ENCODE measurements at regions not wholly inside any gene's neighbourhood (a gene's known extent, or its start where the extent isn't known, plus 50 kb on each side); places are given as distances from the start of the nearest gene placed in this dataset.
"Not testable (repeated sequence)": the region's sequence is repeated elsewhere in the genome, so short reads cannot be mapped to it uniquely, and the experiment has no call there.

DNA sequence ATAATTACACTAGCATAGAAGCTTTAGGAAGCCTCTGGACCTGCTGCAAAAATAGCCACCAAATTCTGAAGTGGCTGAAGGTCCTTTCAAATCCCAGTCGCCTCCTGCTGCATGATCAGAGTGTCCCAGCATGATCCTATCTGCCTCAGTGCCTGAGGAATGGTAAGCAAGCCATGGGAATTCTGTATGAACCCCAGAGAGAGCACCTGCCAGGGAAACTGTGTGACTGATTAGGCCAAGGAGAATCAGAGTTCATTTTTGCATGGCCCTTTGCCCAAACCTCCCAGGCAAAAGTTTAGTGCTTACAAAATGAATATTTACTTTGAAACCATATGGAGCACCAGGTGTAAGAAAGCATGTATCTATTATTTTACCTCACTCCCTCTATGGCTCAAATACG, 221.4 kb downstream of the ARL4C start:
- DNase-seq (ENCODE audit: low spot score), result no peak

DNA sequence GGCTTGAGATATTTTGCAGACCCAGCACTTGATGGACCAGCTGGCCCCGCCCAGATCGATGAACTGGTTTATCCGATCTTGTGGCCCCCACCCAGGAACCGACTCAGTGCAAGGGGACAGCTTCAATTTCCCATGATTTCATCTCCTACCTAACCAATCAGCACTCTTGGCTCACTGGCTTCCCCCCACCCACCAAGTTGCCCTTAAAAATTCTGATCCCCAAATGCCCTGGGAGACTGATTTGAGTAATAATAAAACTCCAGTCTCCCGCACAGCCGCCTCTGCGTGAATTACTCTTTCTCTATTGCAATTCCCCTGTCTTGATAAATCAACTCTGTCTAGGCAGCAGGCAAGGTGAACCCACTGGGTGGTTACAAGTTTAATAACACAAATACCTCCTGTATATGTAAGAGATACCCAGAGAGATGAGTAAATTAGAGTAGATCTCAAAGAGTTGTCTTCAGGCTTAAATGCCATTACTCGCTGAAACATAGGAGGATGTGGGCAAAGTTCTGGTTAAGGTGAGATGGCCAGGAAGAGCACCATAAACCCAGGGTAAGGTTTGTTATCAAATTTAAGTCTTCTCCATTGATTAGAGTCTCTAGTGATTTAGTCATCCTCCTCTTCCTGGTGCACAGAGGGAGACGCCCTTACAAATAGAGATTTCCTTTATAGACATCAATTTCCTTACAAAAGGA, 222.8 kb downstream of the ARL4C start:
- no peak for DNase-seq (ENCODE audit: low spot score)

DNA sequence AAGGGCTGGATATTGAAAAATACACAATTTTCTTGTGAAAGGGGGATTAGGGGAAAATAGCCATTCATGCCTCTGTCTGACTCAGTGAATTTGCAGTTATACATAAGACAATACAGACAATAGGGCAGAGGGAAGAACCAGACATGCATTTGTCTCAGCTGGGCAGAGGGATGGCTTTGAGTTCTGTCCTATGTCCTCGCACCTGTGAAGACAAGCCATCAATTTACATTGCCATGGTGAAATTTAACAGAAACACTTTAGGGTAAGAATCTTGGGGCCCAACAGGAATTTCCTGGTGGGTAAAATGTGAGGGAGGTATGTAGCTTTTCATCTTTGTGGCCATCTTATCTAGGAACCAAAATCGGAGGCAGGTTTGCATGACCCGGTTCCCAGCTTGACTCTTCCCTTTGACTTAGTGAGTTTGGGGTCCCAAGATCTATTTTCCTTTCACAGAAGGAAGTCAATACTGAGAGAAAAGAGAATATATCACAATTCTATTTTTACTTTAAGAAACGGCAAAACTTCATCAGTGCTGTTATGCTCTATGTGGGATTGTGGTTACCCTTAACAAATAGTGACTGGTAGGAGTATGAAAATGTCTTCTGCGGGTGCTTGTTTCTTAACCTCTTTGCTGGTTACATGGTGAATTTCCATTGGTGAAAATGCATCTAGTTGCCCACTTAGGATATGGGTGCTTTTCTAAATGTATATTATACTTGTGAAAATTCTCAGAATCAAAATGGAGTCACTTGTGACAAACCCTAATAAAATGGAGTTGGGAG, 221.8 kb downstream of the SPP2 start:
- no peak for DNase-seq (ENCODE audit: low spot score)

DNA sequence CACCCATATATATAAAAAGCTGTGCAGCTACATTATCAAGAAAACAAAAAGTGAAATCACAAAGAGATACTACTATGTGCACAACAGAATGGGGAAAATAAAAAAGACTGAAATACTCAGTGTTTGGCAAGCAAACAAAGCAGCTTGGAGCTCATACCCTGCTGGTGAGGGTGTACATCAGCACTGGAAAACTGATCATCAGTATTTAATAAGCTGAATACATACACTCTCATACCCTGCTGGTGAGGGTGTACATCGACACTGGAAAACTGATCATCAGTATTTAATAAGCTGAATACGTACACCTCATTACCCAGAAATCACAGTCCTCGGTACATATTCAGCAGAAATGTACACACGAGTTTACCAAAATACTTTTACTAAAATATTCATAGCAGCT, 220.8 kb downstream of the SPP2 start:
- DNase-seq (ENCODE audit: low spot score), result no peak

DNA sequence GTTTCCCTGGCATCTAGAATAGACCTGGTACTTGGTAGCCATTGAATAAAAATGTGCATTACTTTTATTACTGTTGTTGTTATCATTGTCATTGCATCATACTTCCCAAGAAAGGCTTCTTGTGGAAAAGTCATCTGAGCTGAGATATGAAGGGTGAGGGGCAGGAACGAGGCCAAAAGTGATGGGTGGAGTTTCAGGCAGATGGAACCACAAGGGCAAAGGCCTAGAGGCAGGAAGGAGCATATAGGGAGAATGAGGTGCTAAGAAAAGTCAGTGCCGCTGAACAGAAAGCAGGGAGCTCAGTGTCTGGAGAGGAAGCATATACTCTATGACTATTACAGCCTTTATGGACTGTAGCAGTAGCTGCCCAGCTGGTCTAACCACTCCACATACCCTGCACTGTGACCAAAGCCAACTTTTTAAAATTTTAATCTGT, 219.3 kb downstream of the SPP2 start:
- DNase-seq (ENCODE audit: low spot score), result no peak

DNA sequence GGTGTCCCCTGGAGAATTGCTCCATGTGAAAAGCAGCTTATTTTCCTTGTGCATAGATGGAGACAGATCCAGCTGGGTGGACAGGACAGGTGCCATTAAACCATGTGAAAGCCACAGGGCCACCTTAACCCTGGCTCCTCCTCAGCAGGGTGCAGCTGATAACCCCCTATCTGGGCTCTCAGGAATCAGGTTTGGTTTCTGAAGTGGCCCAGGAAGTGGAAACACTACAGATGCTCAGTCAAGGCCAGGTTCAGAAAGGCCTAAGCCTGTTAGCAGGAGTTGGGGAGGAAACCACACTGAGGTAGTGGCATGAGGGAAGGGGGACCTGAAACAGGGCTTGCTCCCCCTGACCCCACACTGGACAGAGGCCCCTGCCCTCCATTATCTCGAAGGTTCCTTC, 217.0 kb downstream of the SPP2 start:
- DNase-seq (ENCODE audit: low spot score), result no peak

DNA sequence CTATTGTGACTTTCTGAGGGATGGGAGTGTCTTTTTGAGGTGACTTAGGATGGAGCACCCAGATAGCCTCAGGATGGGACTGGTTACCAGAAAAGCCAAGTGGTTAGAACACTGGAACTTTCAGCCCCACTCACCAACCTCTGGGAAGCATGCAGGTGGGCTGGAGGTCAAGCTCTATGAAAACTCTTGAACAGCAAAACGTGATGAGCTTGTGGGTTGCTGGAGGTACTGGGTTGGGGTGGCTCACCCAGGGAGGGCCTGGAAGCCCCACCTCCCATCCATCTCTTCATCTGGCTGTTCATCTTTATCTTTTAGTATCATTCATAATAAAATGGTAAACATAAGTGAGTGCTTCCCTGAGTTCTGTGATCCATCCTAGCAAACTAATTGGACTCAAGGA, 216.4 kb downstream of the SPP2 start:
- DNase-seq (ENCODE audit: low spot score), result no peak

DNA sequence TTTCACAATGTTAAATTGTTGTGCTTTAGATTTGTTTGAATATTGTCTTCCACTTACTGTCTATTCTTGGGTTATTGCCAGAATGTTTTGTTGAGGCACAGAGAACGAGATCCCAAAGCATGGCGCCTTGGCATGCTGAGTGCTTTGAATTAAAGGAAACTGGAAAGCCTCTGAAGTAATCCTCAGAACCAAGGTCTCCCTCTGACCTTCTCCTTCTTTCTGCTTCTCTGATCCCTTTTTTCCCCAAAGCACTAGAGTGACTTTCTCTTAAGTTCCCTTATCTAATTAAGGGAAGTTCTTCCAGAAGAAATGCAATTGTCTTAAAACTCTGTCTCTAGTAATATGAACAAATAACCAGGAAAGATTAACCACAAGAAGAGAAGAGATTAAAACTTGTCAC, 214.7 kb downstream of the SPP2 start:
- DNase-seq (ENCODE audit: low spot score), result no peak

DNA sequence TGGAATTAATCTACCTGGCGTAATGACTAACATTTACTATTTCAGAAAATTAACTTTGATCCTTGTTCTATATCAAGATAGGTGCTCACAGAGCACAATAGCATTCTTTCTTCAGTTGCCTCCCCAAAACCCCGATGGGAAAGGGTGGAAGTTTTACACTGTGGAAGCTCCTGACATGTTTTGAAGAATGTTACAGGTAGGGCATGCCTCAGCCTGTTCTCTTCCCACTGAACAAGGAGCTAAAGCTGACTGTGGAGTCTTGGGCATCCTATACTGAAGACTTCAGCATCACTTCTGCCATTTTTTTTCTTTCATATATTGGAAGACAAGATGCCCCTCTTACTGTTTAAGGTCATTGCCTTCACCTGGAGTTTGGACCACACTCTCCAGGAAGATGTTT, 211.2 kb downstream of the SPP2 start:
- no peak for DNase-seq (ENCODE audit: low spot score)

DNA sequence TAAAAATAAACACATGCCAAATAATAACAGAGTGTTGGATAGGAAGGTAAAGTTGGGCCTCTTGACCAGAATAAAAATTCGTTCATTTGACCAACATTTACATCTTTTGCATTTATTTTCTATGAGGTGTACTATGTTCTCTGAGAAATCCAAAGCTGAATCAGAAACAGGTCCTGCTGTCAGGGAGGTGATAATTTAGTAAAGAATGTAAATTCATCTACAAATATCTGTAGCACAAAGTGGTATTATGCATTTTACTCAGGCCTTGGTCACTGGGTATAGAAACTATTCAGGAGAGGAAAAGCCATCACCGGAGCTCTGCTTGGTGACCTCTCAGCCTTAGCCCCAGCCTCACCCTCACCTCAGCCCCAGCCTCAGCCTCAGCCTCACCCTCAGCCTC, 208.9 kb downstream of the SPP2 start:
- DNase-seq (ENCODE audit: low spot score), result no peak

DNA sequence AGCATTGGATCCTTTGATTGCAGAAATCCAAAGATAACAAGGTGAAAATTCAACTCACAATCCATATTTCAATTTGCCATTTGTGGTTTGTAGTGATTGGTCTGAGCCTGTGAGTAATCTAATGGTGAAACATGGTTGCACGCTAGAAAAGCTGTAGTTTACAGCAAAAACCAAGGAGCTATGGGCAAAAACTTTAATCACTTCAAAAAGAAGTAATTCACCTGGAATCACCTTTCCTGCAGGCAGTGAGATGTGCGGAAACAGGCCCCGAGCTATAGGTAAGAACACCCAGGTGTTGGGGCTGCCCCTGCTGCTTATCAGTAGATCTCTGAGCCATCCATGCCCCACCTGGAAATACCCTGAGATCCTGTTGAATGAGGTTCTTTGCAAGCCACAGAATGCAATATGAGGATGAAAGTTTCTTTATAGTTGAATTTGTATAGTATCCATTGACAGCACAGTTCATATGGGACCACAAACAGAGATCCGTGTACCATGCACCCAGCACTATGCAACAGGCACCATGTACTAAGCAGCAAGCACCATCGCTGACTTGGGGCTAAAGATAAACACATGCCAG, 208.2 kb downstream of the SPP2 start:
- DNase-seq (ENCODE audit: low spot score), result no peak

DNA sequence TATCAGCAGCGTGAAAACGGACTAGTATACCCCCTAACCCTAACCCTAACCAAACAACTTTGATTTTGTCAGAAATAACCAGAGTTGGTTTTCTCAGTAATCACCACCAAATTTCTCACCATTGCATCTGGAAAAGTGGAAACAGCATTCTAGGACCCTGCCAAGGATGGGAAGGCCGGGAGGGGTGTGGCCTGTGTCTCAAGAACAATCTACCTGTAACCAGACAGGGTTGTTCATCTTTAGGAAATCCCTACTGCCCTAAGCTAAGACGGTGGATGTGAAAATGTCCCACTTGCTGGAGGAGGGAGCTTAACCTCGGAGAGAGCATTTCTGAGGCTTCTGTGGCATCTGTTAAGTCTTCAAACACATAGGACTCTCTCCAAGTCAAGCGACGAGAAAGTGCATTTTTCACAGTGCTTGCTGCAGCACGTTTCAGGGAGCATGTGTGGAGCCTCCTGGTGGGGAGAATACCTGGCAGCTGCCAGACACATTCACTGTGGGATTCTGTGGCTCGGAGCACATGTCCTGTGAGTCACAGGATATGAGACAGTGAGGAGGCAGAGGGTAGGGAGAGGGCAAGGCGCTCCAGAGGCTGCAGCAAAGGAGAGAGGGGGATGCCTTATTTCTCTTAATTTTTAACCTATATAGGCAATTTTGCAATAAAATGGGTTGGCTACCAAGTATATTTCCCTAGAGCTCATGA, 207.5 kb downstream of the SPP2 start:
- peak; percentile 1 for DNase-seq (ENCODE audit: low spot score)

DNA sequence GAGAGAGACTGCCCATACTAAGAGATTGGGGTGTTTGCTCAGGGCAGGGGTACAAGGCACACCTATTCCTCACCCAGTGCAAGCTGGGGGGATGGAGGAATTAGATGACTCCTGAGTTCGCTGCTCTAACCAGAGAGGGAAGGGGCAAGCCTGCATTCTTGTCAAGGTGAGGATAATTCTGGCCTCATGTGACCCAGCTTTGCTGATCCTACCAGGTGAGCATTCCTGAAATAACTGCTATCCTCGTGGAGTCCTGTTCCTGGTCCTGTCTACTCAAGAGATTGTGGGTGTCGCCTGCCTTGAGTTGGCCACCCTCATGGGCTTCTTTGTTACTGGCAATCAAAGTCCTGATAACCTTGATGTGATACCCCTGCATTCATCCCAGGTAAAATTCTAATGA, 206.0 kb downstream of the SPP2 start:
- no peak for DNase-seq (ENCODE audit: low spot score)

DNA sequence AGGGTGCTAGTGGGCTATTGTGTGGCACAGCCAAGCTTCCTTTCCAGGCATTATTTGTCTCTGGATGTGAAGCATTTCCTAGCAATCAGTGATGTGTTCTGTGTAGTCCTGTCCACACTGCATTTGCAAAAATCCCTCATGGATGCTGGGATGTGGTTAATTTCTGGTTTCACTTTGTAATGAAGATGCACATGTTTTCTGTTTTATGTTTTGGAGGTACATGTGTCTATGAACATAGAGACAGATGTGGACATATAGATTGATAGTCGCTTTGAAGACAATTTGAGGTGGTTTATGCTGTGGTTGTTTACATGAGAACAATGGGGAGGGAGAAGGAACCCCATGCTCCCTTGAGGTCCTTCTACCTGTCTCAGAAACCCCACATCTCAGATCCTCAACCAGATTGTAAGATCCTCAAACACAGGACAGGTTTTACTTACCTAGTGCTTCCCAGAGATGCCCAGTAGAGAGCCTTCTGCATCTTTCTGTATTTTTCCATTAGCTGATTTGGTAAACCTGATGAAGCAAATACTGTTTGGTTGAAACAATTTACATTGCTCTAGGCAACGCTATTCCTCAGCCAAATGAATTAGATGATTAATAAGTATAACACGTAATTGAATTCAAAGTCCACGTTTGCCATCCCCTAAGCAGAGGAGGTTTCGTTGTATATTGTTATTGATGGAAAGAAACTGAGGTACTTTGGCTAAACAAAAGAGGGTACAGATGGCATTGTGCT, 204.4 kb downstream of the SPP2 start:
- no peak for DNase-seq (ENCODE audit: low spot score)

DNA sequence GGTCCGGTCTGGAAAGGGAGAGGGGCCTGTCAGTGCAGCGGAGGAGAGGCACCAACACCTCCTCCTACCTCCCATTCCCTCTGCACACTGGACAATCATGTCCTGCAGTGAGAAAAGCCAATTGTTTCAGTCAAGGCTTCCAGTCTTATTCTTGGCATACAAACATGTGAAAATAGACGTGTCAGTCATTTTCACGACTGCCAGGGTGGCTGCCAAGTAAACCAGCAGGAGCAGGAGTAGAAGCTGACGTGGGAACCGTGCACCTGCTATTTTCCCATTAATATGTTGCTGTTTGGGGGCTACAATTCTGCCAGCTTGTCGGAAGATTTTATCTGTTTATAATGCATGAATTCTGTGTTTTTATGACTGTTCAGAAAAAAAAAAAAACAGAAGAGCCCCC, 202.3 kb downstream of the SPP2 start:
- no peak for DNase-seq (ENCODE audit: low spot score)

DNA sequence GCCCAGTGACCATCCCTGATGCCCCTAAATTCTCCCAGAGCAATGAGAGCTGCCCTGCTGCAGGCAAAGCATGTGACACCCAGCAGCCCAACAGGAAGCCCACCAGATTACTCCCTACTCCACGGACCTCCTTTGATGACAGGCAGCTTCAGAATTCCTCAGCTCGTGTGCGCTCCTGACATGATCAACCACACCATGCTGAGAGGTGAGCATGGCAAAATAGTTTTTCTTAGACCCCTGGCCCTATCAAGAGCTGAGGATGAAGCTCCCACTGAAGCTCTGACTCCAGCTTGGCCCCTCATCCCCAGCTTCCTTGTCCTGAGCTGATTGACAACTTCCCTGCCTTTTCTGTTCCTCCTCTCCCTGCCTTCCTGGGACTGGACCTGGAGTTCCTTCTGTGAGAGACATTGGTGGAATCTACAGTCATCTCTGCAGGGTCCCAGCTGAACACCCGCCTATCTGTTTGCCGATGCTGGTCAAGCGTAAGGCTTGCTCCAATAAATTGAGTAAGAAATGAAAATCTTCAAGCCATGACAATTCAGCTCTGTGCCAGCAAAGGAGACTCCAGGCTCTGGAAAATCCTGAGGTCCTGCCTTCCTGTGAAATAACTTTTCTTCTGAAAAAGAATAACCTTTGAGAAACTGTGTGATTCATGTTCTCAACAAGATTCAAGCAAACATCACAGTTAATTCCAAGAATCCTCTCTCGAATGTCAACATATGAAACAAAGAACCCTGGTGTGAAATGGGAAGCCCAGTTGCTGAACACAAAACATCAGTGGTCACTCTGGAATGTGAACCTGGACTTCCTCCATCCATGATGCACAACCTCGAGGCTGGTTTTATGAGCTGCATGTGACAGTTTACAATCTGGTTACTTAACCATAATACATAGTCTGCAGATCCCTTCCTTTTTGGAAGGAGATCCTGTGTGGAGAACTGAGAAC, 201.1 kb downstream of the SPP2 start:
- DNase-seq (ENCODE audit: low spot score), result no peak

DNA sequence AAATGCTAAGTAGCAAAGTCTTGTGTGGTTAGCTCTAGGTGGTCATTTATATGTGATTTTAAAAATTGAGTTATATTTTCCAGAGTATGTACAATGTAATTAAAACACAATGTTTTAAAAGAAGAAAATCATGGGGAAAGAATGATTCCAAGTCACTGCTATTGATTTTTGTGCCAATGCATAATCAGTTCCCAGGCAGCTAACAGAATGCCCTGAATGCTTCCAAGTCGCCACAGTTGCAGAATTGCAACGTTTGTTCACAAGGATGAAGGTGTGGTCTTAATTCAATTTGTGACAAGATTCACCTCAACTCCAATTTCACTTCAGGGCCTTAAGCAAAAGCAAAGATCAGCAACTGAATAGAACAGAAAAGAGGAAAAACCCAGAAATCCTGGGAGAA, 200.4 kb downstream of the SPP2 start:
- no peak for DNase-seq (ENCODE audit: low spot score)

DNA sequence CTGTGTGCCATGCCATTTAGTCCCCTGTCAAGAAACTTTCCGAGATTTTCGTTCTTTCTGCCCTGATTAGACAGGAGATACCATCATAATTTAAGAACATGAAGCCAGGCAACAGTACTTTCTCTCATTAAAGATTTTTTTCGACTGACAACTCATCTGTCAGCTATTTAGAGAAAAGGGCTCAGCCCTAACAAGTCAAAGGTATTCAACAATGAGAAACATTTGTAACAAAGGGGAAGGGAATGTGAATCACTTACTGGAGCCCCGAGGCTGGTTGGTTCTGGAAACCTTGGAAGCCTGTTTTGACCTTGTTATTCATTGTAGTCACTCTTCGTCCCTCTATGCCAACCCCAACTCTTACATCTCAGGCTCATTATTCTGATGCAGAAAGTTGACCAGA, 199.4 kb downstream of the SPP2 start:
- DNase-seq (ENCODE audit: low spot score), result no peak

DNA sequence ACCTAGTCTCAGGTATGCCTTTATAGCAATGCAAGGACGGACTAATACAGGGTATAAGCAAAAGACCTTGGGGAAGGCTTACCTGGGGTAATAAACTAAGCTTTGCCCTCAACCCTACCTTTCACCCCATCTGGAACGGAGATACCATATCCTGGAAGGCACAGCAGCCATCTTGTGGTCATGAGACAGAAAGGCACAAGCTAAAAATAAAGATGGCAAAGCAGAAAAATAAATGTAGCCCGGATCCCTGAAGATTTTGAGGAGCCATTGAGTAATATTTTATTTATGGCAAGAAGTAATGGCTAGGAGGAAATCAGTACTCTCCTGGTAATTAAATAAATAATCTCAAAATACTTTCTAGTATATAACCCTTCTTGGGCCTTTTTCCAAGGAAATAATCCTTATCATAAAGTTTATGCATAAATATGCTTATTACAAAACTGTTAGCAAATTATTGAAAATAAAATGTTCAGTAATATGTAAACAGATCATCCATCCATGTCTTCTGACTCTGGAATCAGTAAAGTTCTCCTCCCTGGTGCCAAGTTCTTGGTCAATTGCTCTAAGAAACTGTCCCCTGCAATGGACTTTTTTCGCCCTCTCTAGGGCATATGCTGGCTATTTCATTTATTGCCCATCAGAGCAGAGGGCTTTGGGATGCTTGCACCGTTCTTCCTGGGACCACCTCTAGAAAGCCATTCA, 198.7 kb downstream of the SPP2 start:
- DNase-seq (ENCODE audit: low spot score), result no peak

DNA sequence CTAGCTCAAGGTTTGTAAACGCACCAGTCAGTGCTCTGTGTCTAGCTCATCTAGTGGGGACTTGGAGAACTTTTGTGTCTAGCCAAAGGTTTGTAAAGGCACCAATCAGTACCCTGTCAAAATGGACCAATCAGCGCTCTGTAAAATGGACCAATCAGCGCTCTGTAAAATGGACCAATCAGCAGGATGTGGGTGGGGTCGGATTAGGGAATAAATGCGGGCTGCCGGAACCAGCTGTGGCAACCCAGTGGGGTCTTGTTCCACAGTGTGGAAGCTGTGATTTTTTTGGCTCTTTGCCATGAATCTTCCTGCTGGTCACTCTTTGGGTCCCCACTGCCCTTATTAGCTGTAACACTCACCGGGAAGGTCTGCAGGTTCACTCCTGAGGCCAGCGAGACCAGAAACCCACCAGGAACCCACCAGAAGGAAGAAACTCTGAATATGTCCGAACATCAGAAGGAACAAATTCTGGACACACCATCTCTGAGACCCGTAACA, 197.8 kb downstream of the SPP2 start:
- not testable (repeated sequence) for DNase-seq (ENCODE audit: low spot score)
